ENCODE measurements at regions not wholly inside any gene's neighbourhood (a gene's known extent, or its start where the extent isn't known, plus 50 kb on each side); places are given as distances from the start of the nearest gene placed in this dataset.

GRCh38 chr11:15551901-15552851, 437.5 kb downstream of the INSC start:
- TF ChIP-seq CTCF (conservative IDR thresholded peaks at IDR 0.05; ENCODE audit: low read depth, low read length) (no peak), EZH2 (IDR thresholded peaks at IDR 0.05; ENCODE audit: low read length, unreplicated experiment) (no peak)
